Liver (tissue), 3 donors: ENCODE measurements at regions not wholly inside any gene's neighbourhood (a gene's known extent, or its start where the extent isn't known, plus 50 kb on each side); places are given as distances from the start of the nearest gene placed in this dataset.

ENCODE experiments used
- EGR1 ChIP-seq, 2 donors: IDR thresholded peaks; 2 replicates each; pipeline ENCODE4 v1.6.1; 2016 to 2018; ENCODE audit warnings: antibody characterized with exemption in 2 of 2, low read depth in 2 of 2
- HNF4G ChIP-seq: IDR thresholded peaks from 2 replicates; pipeline ENCODE4 v1.6.1; 2016; ENCODE audit warnings: antibody characterized with exemption
- SP1 ChIP-seq: IDR thresholded peaks from 2 replicates; pipeline ENCODE4 v1.6.1; 2018; ENCODE audit warnings: antibody characterized with exemption, mild to moderate bottlenecking
- TF ChIP-seq, protein P1 (sequence below): fragments of 150-350 bp; IDR thresholded peaks from 2 replicates; pipeline ENCODE4 v1.5.1; 2017; ENCODE audit warnings: improper control_type of control experiment, low read depth, low read length; ENCODE audit not compliant: missing input control
- donor health status: healthy.
- donor health status: healthy.

- TF ChIP-seq, protein P1, sequence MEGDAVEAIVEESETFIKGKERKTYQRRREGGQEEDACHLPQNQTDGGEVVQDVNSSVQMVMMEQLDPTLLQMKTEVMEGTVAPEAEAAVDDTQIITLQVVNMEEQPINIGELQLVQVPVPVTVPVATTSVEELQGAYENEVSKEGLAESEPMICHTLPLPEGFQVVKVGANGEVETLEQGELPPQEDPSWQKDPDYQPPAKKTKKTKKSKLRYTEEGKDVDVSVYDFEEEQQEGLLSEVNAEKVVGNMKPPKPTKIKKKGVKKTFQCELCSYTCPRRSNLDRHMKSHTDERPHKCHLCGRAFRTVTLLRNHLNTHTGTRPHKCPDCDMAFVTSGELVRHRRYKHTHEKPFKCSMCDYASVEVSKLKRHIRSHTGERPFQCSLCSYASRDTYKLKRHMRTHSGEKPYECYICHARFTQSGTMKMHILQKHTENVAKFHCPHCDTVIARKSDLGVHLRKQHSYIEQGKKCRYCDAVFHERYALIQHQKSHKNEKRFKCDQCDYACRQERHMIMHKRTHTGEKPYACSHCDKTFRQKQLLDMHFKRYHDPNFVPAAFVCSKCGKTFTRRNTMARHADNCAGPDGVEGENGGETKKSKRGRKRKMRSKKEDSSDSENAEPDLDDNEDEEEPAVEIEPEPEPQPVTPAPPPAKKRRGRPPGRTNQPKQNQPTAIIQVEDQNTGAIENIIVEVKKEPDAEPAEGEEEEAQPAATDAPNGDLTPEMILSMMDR = no peak
- no peak for TF ChIP-seq SP1
- no peak for TF ChIP-seq EGR1 (IDR thresholded peaks at IDR 0.05; ENCODE audit: low read depth in 2 of 2)
- no peak for TF ChIP-seq HNF4G
Measured at GRCh38 chr6:74964871-74965441, 240.9 kb downstream of the COL12A1 start.
